KMS-11 (cell line): ENCODE measurements at regions not wholly inside any gene's neighbourhood (a gene's known extent, or its start where the extent isn't known, plus 50 kb on each side); places are given as distances from the start of the nearest gene placed in this dataset.

Experiments used
- H2AFZ ChIP-seq: fragments of 200-600 bp; sonication (generic); 2 replicates; pipeline ENCODE4 v1.6.1; 2016; ENCODE audit warnings: antibody characterized with exemption, mixed run types, low read depth
- H3K27ac ChIP-seq: fragments of 200-600 bp; sonication (generic); 2 replicates; pipeline ENCODE4 v1.6.1; 2016; ENCODE audit warnings: mild to moderate bottlenecking, mixed run types
- H3K27me3 ChIP-seq: fragments of 200-600 bp; sonication (generic); 2 replicates; pipeline ENCODE4 v1.6.1; 2017; ENCODE audit warnings: mild to moderate bottlenecking, low read depth, mixed run types, moderate library complexity; ENCODE audit not compliant: insufficient read depth
- H3K36me3 ChIP-seq: fragments of 200-600 bp; sonication (generic); 2 replicates; pipeline ENCODE4 v1.6.1; 2017; ENCODE audit warnings: mild to moderate bottlenecking, mixed run types; ENCODE audit not compliant: insufficient read depth
- H3K4me1 ChIP-seq: fragments of 200-600 bp; sonication (generic); 2 replicates; pipeline ENCODE4 v1.6.1; 2016; ENCODE audit warnings: mild to moderate bottlenecking, low read depth, mixed run types; ENCODE audit not compliant: poor library complexity, severe bottlenecking
- H3K4me2 ChIP-seq: fragments of 200-600 bp; sonication (generic); 2 replicates; pipeline ENCODE4 v1.7.0; 2016; ENCODE audit warnings: mild to moderate bottlenecking, mixed run types
- H3K4me3 ChIP-seq: fragments of 200-600 bp; sonication (generic); IDR thresholded peaks from 2 replicates; pipeline ENCODE4 v1.6.1; 2017; ENCODE audit warnings: low read depth, low read length, mixed read lengths; ENCODE audit not compliant: insufficient read depth
- H3K79me2 ChIP-seq: fragments of 200-600 bp; sonication (generic); 2 replicates; pipeline ENCODE4 v1.6.1; 2016; ENCODE audit warnings: low read depth, mixed run types; ENCODE audit not compliant: insufficient read depth
- H3K9ac ChIP-seq: fragments of 200-600 bp; sonication (generic); 2 replicates; pipeline ENCODE4 v1.6.1; 2016; ENCODE audit warnings: mild to moderate bottlenecking, mixed run types
- H4K20me1 ChIP-seq: fragments of 200-600 bp; sonication (generic); 2 replicates; pipeline ENCODE4 v1.6.1; 2016; ENCODE audit warnings: mild to moderate bottlenecking, mixed run types; ENCODE audit not compliant: insufficient read depth
- CTCF ChIP-seq: fragments of 200-600 bp; sonication (generic); conservative IDR thresholded peaks from 2 replicates; pipeline ENCODE4 v1.6.1; 2017; ENCODE audit warnings: low read depth, mild to moderate bottlenecking, antibody characterized with exemption, low read length, moderate library complexity, mixed read lengths

DNA sequence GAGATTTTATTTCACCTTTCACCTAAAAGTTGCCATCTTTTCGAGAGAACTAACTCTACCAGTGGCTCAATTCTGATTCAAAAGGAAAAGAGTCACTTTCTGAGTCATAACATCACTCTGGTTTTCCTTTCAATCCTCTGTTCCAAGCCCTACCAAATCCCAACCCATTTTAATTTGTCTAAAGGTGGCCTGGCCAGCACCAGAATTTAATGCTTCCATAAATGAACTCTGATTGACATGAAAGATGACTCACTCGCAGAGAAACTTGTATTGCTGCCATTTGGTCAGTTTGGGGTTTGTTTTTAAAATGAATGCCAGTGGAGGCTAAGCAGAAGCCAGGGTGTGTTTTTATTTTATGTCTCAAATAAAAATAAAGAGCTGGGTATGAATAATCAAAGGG, 117.4 kb upstream of the SOX5 start:
- no peaks in the 10 kb centered on the region for H3K27me3 ChIP-seq
- no peak overlapping the region for H3K9ac ChIP-seq
- H3K4me2 ChIP-seq: no peak overlapping the region
- no peak overlapping the region for H2AFZ ChIP-seq
- no peaks in the 10 kb centered on the region for H3K79me2 ChIP-seq
- no peaks in the 10 kb centered on the region for H4K20me1 ChIP-seq
- no peak overlapping the region for H3K4me3 ChIP-seq
- H3K27ac ChIP-seq: no peak overlapping the region
- no peak for TF ChIP-seq CTCF
- H3K36me3 ChIP-seq: no peaks in the 10 kb centered on the region
- no peaks in the 10 kb centered on the region for H3K4me1 ChIP-seq

DNA sequence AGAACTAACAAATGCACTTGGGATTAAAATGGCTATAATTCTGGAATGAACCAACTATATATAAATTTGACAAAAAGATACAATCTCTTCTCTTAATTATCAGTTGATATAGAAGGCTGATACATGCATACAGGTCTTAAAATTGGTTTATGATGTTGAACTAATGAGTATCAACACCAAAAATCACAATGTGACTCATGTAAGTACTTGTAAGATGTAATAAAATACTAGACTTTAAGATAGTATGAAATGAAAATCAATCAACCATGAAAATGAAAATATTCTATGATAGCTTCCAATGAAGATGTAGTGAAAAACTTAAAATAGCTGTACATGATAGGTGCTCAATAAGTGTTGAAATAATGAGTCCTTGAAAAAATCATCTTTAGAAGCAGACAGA, 116.6 kb upstream of the SOX5 start:
- Histone ChIP-seq H3K79me2 (no peaks in the 10 kb centered on the region), H2AFZ (no peak overlapping the region), H4K20me1 (no peaks in the 10 kb centered on the region), H3K9ac (no peak overlapping the region), H3K4me1 (no peaks in the 10 kb centered on the region), H3K36me3 (no peaks in the 10 kb centered on the region), H3K4me2 (no peak overlapping the region), H3K27ac (no peak overlapping the region), H3K4me3 (no peak overlapping the region), H3K27me3 (no peaks in the 10 kb centered on the region)
- no peak for TF ChIP-seq CTCF

DNA sequence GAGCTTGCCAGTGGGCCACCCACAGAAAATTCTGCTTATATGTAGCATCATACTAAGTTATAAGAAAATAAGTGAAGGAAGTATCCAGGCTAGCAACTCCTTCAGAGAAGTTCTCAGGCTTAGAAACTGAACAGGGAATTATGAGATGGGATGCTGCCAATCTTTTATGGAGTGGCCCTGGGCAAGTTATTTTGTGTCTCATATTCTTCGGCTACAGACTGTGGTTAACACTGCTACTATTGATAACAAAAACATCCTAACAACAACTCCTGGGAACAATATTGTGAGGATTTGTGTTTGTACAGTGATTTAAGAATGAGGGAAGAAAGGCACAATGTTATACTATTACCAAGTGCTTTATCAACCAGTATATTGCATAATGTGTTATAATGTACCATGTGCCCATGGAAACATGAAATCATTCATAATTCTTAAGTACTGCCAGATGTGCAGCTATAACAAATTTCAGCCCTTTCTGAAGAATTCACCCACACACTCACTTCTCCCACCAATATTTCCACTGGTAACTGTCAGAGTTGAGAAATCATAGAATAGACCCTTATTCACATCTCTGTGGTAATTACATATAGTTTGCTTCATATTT, 113.3 kb upstream of the SOX5 start:
- H3K9ac ChIP-seq: no peak overlapping the region
- TF ChIP-seq CTCF: no peak
- no peaks in the 10 kb centered on the region for H3K36me3 ChIP-seq
- no peak overlapping the region for H3K27ac ChIP-seq
- H3K4me1 ChIP-seq: no peaks in the 10 kb centered on the region
- no peaks in the 10 kb centered on the region for H4K20me1 ChIP-seq
- no peak overlapping the region for H3K4me3 ChIP-seq
- no peak overlapping the region for H2AFZ ChIP-seq
- H3K27me3 ChIP-seq: no peaks in the 10 kb centered on the region
- H3K4me2 ChIP-seq: no peak overlapping the region
- H3K79me2 ChIP-seq: no peaks in the 10 kb centered on the region

DNA sequence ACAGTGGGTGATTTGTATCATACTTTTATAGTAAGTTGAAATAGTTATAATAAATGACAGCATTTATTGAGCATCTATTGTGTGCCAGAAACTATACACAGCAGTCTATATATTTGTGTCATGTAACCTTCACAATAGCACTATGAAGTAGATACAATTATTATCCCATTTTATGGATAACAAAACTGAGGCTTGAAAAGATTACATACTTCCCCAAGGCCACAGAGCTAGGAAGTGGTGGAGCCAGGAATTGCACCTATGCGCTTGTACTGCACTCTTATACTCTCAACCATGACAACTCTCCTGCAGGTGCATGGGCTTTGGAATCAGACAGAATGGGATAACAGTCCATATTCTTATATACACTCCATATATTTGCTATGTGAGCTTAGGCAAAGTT, 110.6 kb upstream of the SOX5 start:
- Histone ChIP-seq H4K20me1 (no peaks in the 10 kb centered on the region), H3K4me1 (no peaks in the 10 kb centered on the region), H3K36me3 (no peaks in the 10 kb centered on the region), H3K27me3 (no peaks in the 10 kb centered on the region), H3K4me3 (no peak overlapping the region), H3K79me2 (no peaks in the 10 kb centered on the region), H3K4me2 (no peak overlapping the region), H3K27ac (no peak overlapping the region), H3K9ac (no peak overlapping the region), H2AFZ (no peak overlapping the region)
- no peak for TF ChIP-seq CTCF
